Activated naive CD8-positive, alpha-beta T cell treated with anti-CD3 and anti-CD28 coated beads, Interleukin-2, amount 10 ng/mL, durations not matched to agents 7 days and 5 days (primary cell): ENCODE measurements at regions not wholly inside any gene's neighbourhood (a gene's known extent, or its start where the extent isn't known, plus 50 kb on each side); places are given as distances from the start of the nearest gene placed in this dataset.

Experiments used
- ATAC-seq: fragments of 150-1000 bp; cut with Tn5 transposase; one replicate; pipeline ENCODE4 v1.10.0; 2021; ENCODE audit warnings: low read depth, moderate library complexity
- POLR2A ChIA-PET: fragments of 350-600 bp; sonication (Branson Sonifier 250); formaldehyde crosslinking; loops from one replicate; lab custom pipeline; 2021; ENCODE audit warnings: antibody characterized with exemption; lab: Charles Lee
- DNase-seq: peaks from one replicate; pipeline ENCODE4 v3.0.0; 2021
- H3K27ac Mint-ChIP-seq: one replicate; pipeline ENCODE4 v1.8.0; 2022; ENCODE audit warnings: mild to moderate bottlenecking, mixed read lengths
- H3K27me3 Mint-ChIP-seq: one replicate; pipeline ENCODE4 v1.8.0; 2022; ENCODE audit warnings: mild to moderate bottlenecking, moderate library complexity, mixed read lengths
- H3K36me3 Mint-ChIP-seq: one replicate; pipeline ENCODE4 v1.8.0; 2021; ENCODE audit warnings: mild to moderate bottlenecking, mixed read lengths
- H3K4me1 Mint-ChIP-seq: one replicate; pipeline ENCODE4 v1.8.0; 2021; ENCODE audit warnings: mixed read lengths
- H3K4me3 Mint-ChIP-seq: one replicate; pipeline ENCODE4 v1.8.0; 2022; ENCODE audit warnings: mild to moderate bottlenecking, moderate library complexity, mixed read lengths
- H3K9me3 Mint-ChIP-seq: one replicate; pipeline ENCODE4 v1.8.0; 2021; ENCODE audit warnings: mixed read lengths

GRCh38 chr5:74332006-74332405, 308.5 kb downstream of the ENC1 start:
- POLR2A ChIA-PET: no interaction called here
- no peak for DNase-seq
- Mint-ChIP-seq H3K4me3 (no peak overlapping the region), H3K27ac (no peak overlapping the region), H3K9me3 (no peaks in the 10 kb centered on the region), H3K27me3 (peaks cover 19% of the 10 kb centered on the region), H3K36me3 (no peaks in the 10 kb centered on the region), H3K4me1 (peaks cover 3% of the 10 kb centered on the region)
- ATAC-seq: no peak

GRCh38 chr5:74328221-74328630, 312.3 kb downstream of the ENC1 start:
- H3K4me1 Mint-ChIP-seq: peaks cover 8% of the 10 kb centered on the region
- no peak overlapping the region for H3K27ac Mint-ChIP-seq
- H3K9me3 Mint-ChIP-seq: no peaks in the 10 kb centered on the region
- POLR2A ChIA-PET: no interaction called here
- no peak overlapping the region for H3K4me3 Mint-ChIP-seq
- DNase-seq (no peak), ATAC-seq (no peak)
- no peaks in the 10 kb centered on the region for H3K36me3 Mint-ChIP-seq
- H3K27me3 Mint-ChIP-seq: peaks cover 34% of the 10 kb centered on the region

GRCh38 chr5:74327339-74327685, 313.2 kb downstream of the ENC1 start:
- Mint-ChIP-seq H3K4me3 (no peak overlapping the region), H3K27ac (no peak overlapping the region)

GRCh38 chr5:74326571-74327338, 313.8 kb downstream of the ENC1 start:
- H3K4me1 Mint-ChIP-seq: peaks cover 8% of the 10 kb centered on the region
- no peaks in the 10 kb centered on the region for H3K36me3 Mint-ChIP-seq
- peak; percentile 52 for ATAC-seq
- DNase-seq: no peak
- no peaks in the 10 kb centered on the region for H3K9me3 Mint-ChIP-seq
- H3K27ac Mint-ChIP-seq: no peak overlapping the region
- POLR2A ChIA-PET: no interaction called here
- H3K4me3 Mint-ChIP-seq: no peak overlapping the region
- H3K27me3 Mint-ChIP-seq: peaks cover 38% of the 10 kb centered on the region

More at GRCh38 chr5:74327339-74327685, 313.2 kb downstream of the ENC1 start:
- DNase-seq (no peak), ATAC-seq (no peak)
- POLR2A ChIA-PET: no interaction called here
- H3K4me1 Mint-ChIP-seq: peaks cover 8% of the 10 kb centered on the region
- H3K36me3 Mint-ChIP-seq: no peaks in the 10 kb centered on the region
- H3K9me3 Mint-ChIP-seq: no peaks in the 10 kb centered on the region
- H3K27me3 Mint-ChIP-seq: peaks cover 36% of the 10 kb centered on the region

GRCh38 chr5:74325866-74326265, 314.7 kb downstream of the ENC1 start:
- H3K27ac Mint-ChIP-seq: no peak overlapping the region
- no peak overlapping the region for H3K4me3 Mint-ChIP-seq
- no peak for ATAC-seq
- H3K27me3 Mint-ChIP-seq: peaks cover 35% of the 10 kb centered on the region
- no peaks in the 10 kb centered on the region for H3K36me3 Mint-ChIP-seq
- POLR2A ChIA-PET: no interaction called here
- H3K9me3 Mint-ChIP-seq: no peaks in the 10 kb centered on the region
- no peak for DNase-seq
- peaks cover 8% of the 10 kb centered on the region for H3K4me1 Mint-ChIP-seq

- POLR2A ChIA-PET: no interaction called here
- Mint-ChIP-seq H3K4me3 (no peak overlapping the region), H3K4me1 (peaks cover 8% of the 10 kb centered on the region), H3K36me3 (no peaks in the 10 kb centered on the region), H3K27ac (no peak overlapping the region), H3K27me3 (peaks cover 30% of the 10 kb centered on the region), H3K9me3 (no peaks in the 10 kb centered on the region)
- ATAC-seq: no peak
- DNase-seq: no peak
Measured at GRCh38 chr5:74324556-74324955, 316.0 kb downstream of the ENC1 start.

- Mint-ChIP-seq H3K4me3 (no peak overlapping the region), H3K36me3 (no peaks in the 10 kb centered on the region), H3K4me1 (peaks cover 8% of the 10 kb centered on the region), H3K27ac (no peak overlapping the region), H3K9me3 (no peaks in the 10 kb centered on the region), H3K27me3 (peaks cover 27% of the 10 kb centered on the region)
- DNase-seq (no peak), ATAC-seq (no peak)
- POLR2A ChIA-PET: no interaction called here
Measured at GRCh38 chr5:74322944-74323343, 317.6 kb downstream of the ENC1 start.

- DNase-seq: no peak
- H3K27ac Mint-ChIP-seq: no peak overlapping the region
- H3K4me3 Mint-ChIP-seq: no peak overlapping the region
- POLR2A ChIA-PET: no interaction called here
- no peaks in the 10 kb centered on the region for H3K36me3 Mint-ChIP-seq
- peaks cover 24% of the 10 kb centered on the region for H3K27me3 Mint-ChIP-seq
- H3K4me1 Mint-ChIP-seq: peaks cover 7% of the 10 kb centered on the region
- no peak for ATAC-seq
- no peaks in the 10 kb centered on the region for H3K9me3 Mint-ChIP-seq
Measured at GRCh38 chr5:74322191-74322590, 318.3 kb downstream of the ENC1 start.

GRCh38 chr5:74321326-74321725, 319.2 kb downstream of the ENC1 start:
- Mint-ChIP-seq H3K4me1 (no peaks in the 10 kb centered on the region), H3K9me3 (no peaks in the 10 kb centered on the region), H3K36me3 (no peaks in the 10 kb centered on the region), H3K4me3 (no peak overlapping the region), H3K27me3 (peaks cover 22% of the 10 kb centered on the region), H3K27ac (no peak overlapping the region)
- no peak for DNase-seq
- POLR2A ChIA-PET: no interaction called here
- no peak for ATAC-seq

- Mint-ChIP-seq H3K27ac (no peak overlapping the region), H3K9me3 (no peaks in the 10 kb centered on the region), H3K4me1 (no peaks in the 10 kb centered on the region), H3K4me3 (no peak overlapping the region), H3K36me3 (no peaks in the 10 kb centered on the region), H3K27me3 (peaks cover 16% of the 10 kb centered on the region)
- ATAC-seq (no peak), DNase-seq (no peak)
- POLR2A ChIA-PET: no interaction called here
Measured at GRCh38 chr5:74320526-74320925, 320.0 kb downstream of the ENC1 start.

- DNase-seq (no peak), ATAC-seq (no peak)
- POLR2A ChIA-PET: no interaction called here
- Mint-ChIP-seq H3K9me3 (no peaks in the 10 kb centered on the region), H3K4me1 (no peaks in the 10 kb centered on the region), H3K27me3 (peaks cover 10% of the 10 kb centered on the region), H3K27ac (no peak overlapping the region), H3K36me3 (no peaks in the 10 kb centered on the region), H3K4me3 (no peak overlapping the region)
Measured at GRCh38 chr5:74319076-74319475, 321.5 kb downstream of the ENC1 start.

GRCh38 chr5:74316064-74316603, 324.4 kb downstream of the ENC1 start:
- ATAC-seq: no peak
- Mint-ChIP-seq H3K36me3 (no peaks in the 10 kb centered on the region), H3K4me3 (no peak overlapping the region), H3K27ac (no peak overlapping the region), H3K4me1 (no peaks in the 10 kb centered on the region), H3K9me3 (peaks cover 2% of the 10 kb centered on the region), H3K27me3 (peaks cover 5% of the 10 kb centered on the region)
- POLR2A ChIA-PET: no interaction called here
- DNase-seq: no peak

- H3K9me3 Mint-ChIP-seq: peaks cover 2% of the 10 kb centered on the region
- POLR2A ChIA-PET: no interaction called here
- no peaks in the 10 kb centered on the region for H3K36me3 Mint-ChIP-seq
- ATAC-seq (no peak), DNase-seq (no peak)
- peaks cover 5% of the 10 kb centered on the region for H3K27me3 Mint-ChIP-seq
- no peak overlapping the region for H3K4me3 Mint-ChIP-seq
- no peak overlapping the region for H3K27ac Mint-ChIP-seq
- no peaks in the 10 kb centered on the region for H3K4me1 Mint-ChIP-seq
Measured at GRCh38 chr5:74314906-74315305, 325.6 kb downstream of the ENC1 start.

- H3K4me3 Mint-ChIP-seq: no peak overlapping the region
- H3K27ac Mint-ChIP-seq: no peak overlapping the region
- peaks cover 2% of the 10 kb centered on the region for H3K9me3 Mint-ChIP-seq
- POLR2A ChIA-PET: no interaction called here
- no peaks in the 10 kb centered on the region for H3K4me1 Mint-ChIP-seq
- no peaks in the 10 kb centered on the region for H3K36me3 Mint-ChIP-seq
- H3K27me3 Mint-ChIP-seq: peaks cover 5% of the 10 kb centered on the region
- ATAC-seq: no peak
- no peak for DNase-seq
Measured at GRCh38 chr5:74313896-74314295, 326.6 kb downstream of the ENC1 start.
